Activated naive CD8-positive, alpha-beta T cell treated with anti-CD3 and anti-CD28 coated beads for 36 hours (primary cell): ENCODE measurements at regions not wholly inside any gene's neighbourhood (a gene's known extent, or its start where the extent isn't known, plus 50 kb on each side); places are given as distances from the start of the nearest gene placed in this dataset.
"Not testable (repeated sequence)": the region's sequence is repeated elsewhere in the genome, so short reads cannot be mapped to it uniquely, and the experiment has no call there.

Experiments used
- DNase-seq: peaks from one replicate; pipeline ENCODE4 v3.0.0; 2021
- H3K27ac Mint-ChIP-seq: one replicate; pipeline ENCODE4 v1.8.0; 2022; ENCODE audit warnings: mild to moderate bottlenecking, moderate library complexity, mixed read lengths
- H3K27me3 Mint-ChIP-seq: one replicate; pipeline ENCODE4 v1.8.0; 2022; ENCODE audit warnings: mild to moderate bottlenecking, mixed read lengths
- H3K36me3 Mint-ChIP-seq: one replicate; pipeline ENCODE4 v1.8.0; 2021; ENCODE audit warnings: mild to moderate bottlenecking, mixed read lengths
- H3K4me1 Mint-ChIP-seq: one replicate; pipeline ENCODE4 v1.8.0; 2021; ENCODE audit warnings: mixed read lengths
- H3K4me3 Mint-ChIP-seq: one replicate; pipeline ENCODE4 v1.8.0; 2022; ENCODE audit warnings: mild to moderate bottlenecking, moderate library complexity, mixed read lengths
- H3K9me3 Mint-ChIP-seq: one replicate; pipeline ENCODE4 v1.8.0; 2022; ENCODE audit warnings: mixed read lengths

- Mint-ChIP-seq H3K9me3 (no peaks in the 10 kb centered on the region), H3K36me3 (no peaks in the 10 kb centered on the region), H3K4me3 (no peak overlapping the region), H3K27ac (no peak overlapping the region), H3K27me3 (peaks cover 15% of the 10 kb centered on the region), H3K4me1 (no peaks in the 10 kb centered on the region)
- DNase-seq = no peak
These were observed 415.5 kb upstream of the MAN1A1 start for GRCh38 chr6:119764927-119765681.

- no peaks in the 10 kb centered on the region for H3K4me1 Mint-ChIP-seq
- H3K9me3 Mint-ChIP-seq = no peaks in the 10 kb centered on the region
- no peak overlapping the region for H3K27ac Mint-ChIP-seq
- no peaks in the 10 kb centered on the region for H3K36me3 Mint-ChIP-seq
- peaks cover 7% of the 10 kb centered on the region for H3K27me3 Mint-ChIP-seq
- no peak overlapping the region for H3K4me3 Mint-ChIP-seq
- no peak for DNase-seq
These were observed 410.5 kb upstream of the MAN1A1 start for GRCh38 chr6:119760046-119760445.

GRCh38 chr6:119758385-119758784 is 408.8 kb upstream of the MAN1A1 start:
- Mint-ChIP-seq H3K4me1 (no peaks in the 10 kb centered on the region), H3K36me3 (no peaks in the 10 kb centered on the region), H3K27ac (no peak overlapping the region), H3K27me3 (peaks cover 8% of the 10 kb centered on the region), H3K4me3 (no peak overlapping the region), H3K9me3 (no peaks in the 10 kb centered on the region)
- DNase-seq = no peak

- Mint-ChIP-seq H3K4me1 (no peaks in the 10 kb centered on the region), H3K4me3 (no peak overlapping the region), H3K36me3 (no peaks in the 10 kb centered on the region), H3K27ac (no peak overlapping the region), H3K27me3 (peaks cover 13% of the 10 kb centered on the region), H3K9me3 (no peaks in the 10 kb centered on the region)
- DNase-seq = no peak
These were observed 407.9 kb upstream of the MAN1A1 start for GRCh38 chr6:119757467-119757866.

GRCh38 chr6:119749335-119749734 is 399.8 kb upstream of the MAN1A1 start:
- Mint-ChIP-seq H3K4me1 (no peaks in the 10 kb centered on the region), H3K36me3 (no peaks in the 10 kb centered on the region), H3K4me3 (no peak overlapping the region), H3K27ac (no peak overlapping the region), H3K9me3 (no peaks in the 10 kb centered on the region), H3K27me3 (peaks cover 9% of the 10 kb centered on the region)
- no peak for DNase-seq

- H3K4me3 Mint-ChIP-seq, H3K9me3 Mint-ChIP-seq, H3K27ac Mint-ChIP-seq, DNase-seq, H3K27me3 Mint-ChIP-seq, H3K36me3 Mint-ChIP-seq, H3K4me1 Mint-ChIP-seq: not testable (repeated sequence)
These were observed 399.0 kb upstream of the MAN1A1 start for GRCh38 chr6:119748535-119748934.

GRCh38 chr6:119742188-119742803 is 392.7 kb upstream of the MAN1A1 start:
- H3K4me3 Mint-ChIP-seq = no peak overlapping the region
- no peaks in the 10 kb centered on the region for H3K9me3 Mint-ChIP-seq
- peaks cover 6% of the 10 kb centered on the region for H3K27me3 Mint-ChIP-seq
- DNase-seq = peak; percentile 48
- H3K36me3 Mint-ChIP-seq = no peaks in the 10 kb centered on the region
- H3K27ac Mint-ChIP-seq = no peak overlapping the region
- no peaks in the 10 kb centered on the region for H3K4me1 Mint-ChIP-seq

GRCh38 chr6:119739769-119740168 is 390.2 kb upstream of the MAN1A1 start:
- H3K27ac Mint-ChIP-seq = no peak overlapping the region
- no peak for DNase-seq
- no peaks in the 10 kb centered on the region for H3K4me1 Mint-ChIP-seq
- H3K4me3 Mint-ChIP-seq = no peak overlapping the region
- H3K9me3 Mint-ChIP-seq = no peaks in the 10 kb centered on the region
- H3K27me3 Mint-ChIP-seq = peaks cover 12% of the 10 kb centered on the region
- no peaks in the 10 kb centered on the region for H3K36me3 Mint-ChIP-seq

DNA sequence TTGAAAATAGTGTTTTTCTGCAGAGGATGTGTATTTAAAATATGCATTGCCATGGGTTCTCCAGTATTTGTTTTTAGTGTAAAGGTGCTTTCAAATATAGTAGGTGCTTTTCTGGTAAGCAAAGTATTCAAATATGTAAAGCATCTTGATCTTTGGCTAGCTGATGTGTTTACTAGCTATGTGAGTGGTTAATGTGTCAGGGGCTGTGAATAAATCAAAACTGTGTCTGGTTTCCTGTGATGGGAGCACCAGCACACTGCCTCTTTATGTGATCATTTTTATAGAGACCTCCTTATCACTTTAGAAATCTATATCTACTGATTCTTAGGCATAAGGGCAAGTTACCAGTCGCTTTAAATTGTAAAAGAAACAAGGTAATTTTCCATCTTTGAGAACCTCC is 388.9 kb upstream of the MAN1A1 start:
- H3K27me3 Mint-ChIP-seq = peaks cover 12% of the 10 kb centered on the region
- no peaks in the 10 kb centered on the region for H3K9me3 Mint-ChIP-seq
- H3K27ac Mint-ChIP-seq = no peak overlapping the region
- H3K4me3 Mint-ChIP-seq = no peak overlapping the region
- no peaks in the 10 kb centered on the region for H3K4me1 Mint-ChIP-seq
- DNase-seq = no peak
- H3K36me3 Mint-ChIP-seq = no peaks in the 10 kb centered on the region

GRCh38 chr6:119736296-119737021 is 386.9 kb upstream of the MAN1A1 start:
- H3K36me3 Mint-ChIP-seq = no peaks in the 10 kb centered on the region
- no peak overlapping the region for H3K4me3 Mint-ChIP-seq
- peaks cover 9% of the 10 kb centered on the region for H3K27me3 Mint-ChIP-seq
- no peaks in the 10 kb centered on the region for H3K9me3 Mint-ChIP-seq
- H3K27ac Mint-ChIP-seq = no peak overlapping the region
- no peak for DNase-seq
- H3K4me1 Mint-ChIP-seq = no peaks in the 10 kb centered on the region

DNA sequence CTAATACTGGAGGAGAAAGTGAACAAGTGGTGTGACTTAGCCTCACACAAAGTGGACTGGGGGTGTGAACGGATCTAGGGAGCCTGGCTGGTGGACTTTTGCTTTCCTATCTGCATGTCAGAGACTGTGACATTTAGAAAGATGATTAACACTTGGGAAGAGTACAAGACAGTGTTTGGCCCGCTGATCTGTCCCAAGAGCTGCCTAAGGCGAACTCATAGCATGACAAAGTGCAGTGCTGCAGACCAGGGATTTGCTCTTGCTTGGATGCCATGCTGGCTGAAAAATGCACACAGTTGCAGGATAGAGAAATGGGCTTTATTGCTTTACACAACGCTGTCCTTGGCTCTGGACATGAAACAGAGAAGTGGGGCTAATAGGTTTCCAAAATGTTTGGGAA is 386.0 kb upstream of the MAN1A1 start:
- H3K4me3 Mint-ChIP-seq = no peak overlapping the region
- peaks cover 6% of the 10 kb centered on the region for H3K27me3 Mint-ChIP-seq
- H3K9me3 Mint-ChIP-seq = no peaks in the 10 kb centered on the region
- no peaks in the 10 kb centered on the region for H3K36me3 Mint-ChIP-seq
- H3K4me1 Mint-ChIP-seq = no peaks in the 10 kb centered on the region
- no peak overlapping the region for H3K27ac Mint-ChIP-seq
- no peak for DNase-seq

DNA sequence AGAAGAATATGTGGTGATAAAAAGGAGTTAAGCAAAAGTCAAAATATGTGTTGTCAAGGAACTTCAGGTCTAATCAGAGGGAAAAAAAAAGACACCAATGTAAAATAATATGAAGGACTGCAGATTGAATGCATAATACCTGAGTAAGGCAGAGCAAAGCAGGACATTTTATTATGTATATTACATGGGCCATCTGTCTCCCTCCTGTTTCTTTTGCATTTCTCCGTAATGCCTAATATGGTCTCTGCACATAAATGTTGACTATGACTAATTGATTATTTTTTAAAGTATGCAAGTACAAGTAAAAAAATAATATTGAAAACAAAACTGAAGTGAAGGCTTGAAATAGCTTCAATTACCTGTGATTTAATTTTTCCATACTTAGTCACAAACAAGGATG is 384.7 kb upstream of the MAN1A1 start:
- no peaks in the 10 kb centered on the region for H3K9me3 Mint-ChIP-seq
- H3K4me1 Mint-ChIP-seq = no peaks in the 10 kb centered on the region
- H3K27me3 Mint-ChIP-seq = peaks cover 6% of the 10 kb centered on the region
- no peak for DNase-seq
- H3K27ac Mint-ChIP-seq = no peak overlapping the region
- no peak overlapping the region for H3K4me3 Mint-ChIP-seq
- H3K36me3 Mint-ChIP-seq = no peaks in the 10 kb centered on the region

DNA sequence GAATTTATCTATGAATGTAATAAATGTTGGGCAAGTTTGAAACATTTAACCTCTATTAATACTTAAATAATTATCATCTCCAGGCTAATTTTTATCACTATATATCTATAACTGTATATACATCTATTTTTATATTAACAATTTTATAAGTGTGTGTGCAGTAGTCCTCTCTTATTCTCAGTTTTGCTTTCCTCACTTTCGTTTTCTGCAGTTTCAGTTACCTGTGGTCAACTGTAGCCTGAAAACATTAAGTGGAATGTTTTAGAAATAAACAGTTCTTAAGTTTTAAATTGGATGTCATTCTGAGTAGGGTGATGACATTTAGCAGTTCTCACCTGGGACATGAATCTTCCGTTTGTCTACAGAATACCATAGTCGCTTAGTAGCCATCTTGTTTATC is 379.4 kb upstream of the MAN1A1 start:
- H3K4me1 Mint-ChIP-seq = peaks cover 2% of the 10 kb centered on the region
- no peak overlapping the region for H3K4me3 Mint-ChIP-seq

GRCh38 chr6:119728220-119728750 is 378.7 kb upstream of the MAN1A1 start:
- H3K36me3 Mint-ChIP-seq = no peaks in the 10 kb centered on the region
- H3K9me3 Mint-ChIP-seq = no peaks in the 10 kb centered on the region
- no peak overlapping the region for H3K27ac Mint-ChIP-seq
- no peak overlapping the region for H3K4me3 Mint-ChIP-seq
- peaks cover 2% of the 10 kb centered on the region for H3K4me1 Mint-ChIP-seq
- DNase-seq = no peak
- H3K27me3 Mint-ChIP-seq = peaks cover 8% of the 10 kb centered on the region

More for the DNA sequence above, 379.4 kb upstream of the MAN1A1 start:
- Mint-ChIP-seq H3K9me3 (no peaks in the 10 kb centered on the region), H3K27me3 (peaks cover 8% of the 10 kb centered on the region), H3K27ac (no peak overlapping the region), H3K36me3 (no peaks in the 10 kb centered on the region)
- no peak for DNase-seq

- H3K36me3 Mint-ChIP-seq = no peaks in the 10 kb centered on the region
- DNase-seq = no peak
- H3K4me3 Mint-ChIP-seq = no peak overlapping the region
- H3K9me3 Mint-ChIP-seq = no peaks in the 10 kb centered on the region
- H3K27ac Mint-ChIP-seq = no peak overlapping the region
- H3K4me1 Mint-ChIP-seq = peaks cover 2% of the 10 kb centered on the region
- peaks cover 8% of the 10 kb centered on the region for H3K27me3 Mint-ChIP-seq
These were observed 378.1 kb upstream of the MAN1A1 start for GRCh38 chr6:119727504-119728219.
